ENCODE measurements at regions not wholly inside any gene's neighbourhood (a gene's known extent, or its start where the extent isn't known, plus 50 kb on each side); places are given as distances from the start of the nearest gene placed in this dataset.

- Mint-ChIP-seq H3K4me3 (no peak overlapping the region), H3K9me3 (no peaks in the 10 kb centered on the region), H3K27me3 (ENCODE audit: low read depth) (no peaks in the 10 kb centered on the region), H3K4me1 (peaks cover 13% of the 10 kb centered on the region), H3K36me3 (no peaks in the 10 kb centered on the region), H3K27ac (no peak overlapping the region)
- CTCF ChIA-PET, result interaction anchor here (0.7 to 1.3 kb wide), 4 partner anchors 26 to 192 kb away, joined by 3 to 4 read pairs (median 3); no protein-coding TSS in a partner anchor
- POLR2A ChIA-PET, result interaction anchor here (0.6 kb wide), 1 partner anchor 581 kb away, joined by 3 read pairs; no protein-coding TSS in a partner anchor
- peak; percentile 68 for ATAC-seq
- TF ChIP-seq TEAD1 (CRISPR knock-in tag; IDR thresholded peaks at IDR 0.05) (no peak), JAZF1 (CRISPR knock-in tag; IDR thresholded peaks at IDR 0.05) (no peak)
- no peak for DNase-seq (ENCODE audit: low spot score)
These were observed 161.8 kb upstream of the CLINT1 start for GRCh38 chr5:158020555-158021418.

- ATAC-seq, result no peak
- Mint-ChIP-seq H3K36me3 (no peaks in the 10 kb centered on the region), H3K27me3 (ENCODE audit: low read depth) (no peaks in the 10 kb centered on the region), H3K27ac (no peak overlapping the region), H3K4me1 (peaks cover 27% of the 10 kb centered on the region), H3K4me3 (no peak overlapping the region), H3K9me3 (no peaks in the 10 kb centered on the region)
- POLR2A ChIA-PET, result no interaction called here
- DNase-seq (ENCODE audit: low spot score), result no peak
- CTCF ChIA-PET, result no interaction called here
- no peak for TF ChIP-seq ZNF281 (CRISPR knock-in tag; IDR thresholded peaks at IDR 0.05)
These were observed 158.5 kb upstream of the CLINT1 start for GRCh38 chr5:158017469-158017868.

GRCh38 chr5:158014372-158014771 is 155.4 kb upstream of the CLINT1 start:
- ChIA-PET POLR2A (no interaction called here), CTCF (interaction anchor here (0.9 to 1.7 kb wide), 9 partner anchors 9 to 1092 kb away, joined by 3 to 9 read pairs (median 5); partner anchors contain the start of gene CLINT1)
- no peak overlapping the region for H3K27ac Mint-ChIP-seq
- no peak for ATAC-seq
- no peak for TF ChIP-seq TCF7 (CRISPR knock-in tag; IDR thresholded peaks at IDR 0.05; ENCODE audit: low read depth)
- TF ChIP-seq CTCF (IDR thresholded peaks at IDR 0.05), result peak; percentile 0; the same call in 1 of the 2 replicates
- no peak for DNase-seq (ENCODE audit: low spot score)
- H3K4me3 Mint-ChIP-seq, result no peak overlapping the region
- H3K36me3 Mint-ChIP-seq, result no peaks in the 10 kb centered on the region
- H3K4me1 Mint-ChIP-seq, result peaks cover 36% of the 10 kb centered on the region
- H3K27me3 Mint-ChIP-seq (ENCODE audit: low read depth), result no peaks in the 10 kb centered on the region
- no peaks in the 10 kb centered on the region; the same call in 1 of the 2 replicates for H3K9me3 Mint-ChIP-seq

- H3K27me3 Mint-ChIP-seq (ENCODE audit: low read depth), result no peaks in the 10 kb centered on the region
- H3K36me3 Mint-ChIP-seq, result no peaks in the 10 kb centered on the region
- DNase-seq (ENCODE audit: low spot score) (peak; percentile 50), ATAC-seq (peak; percentile 91)
- ChIA-PET CTCF (interaction anchor here (0.9 to 1.7 kb wide), 9 partner anchors 10 to 1093 kb away, joined by 3 to 9 read pairs (median 5); partner anchors contain the start of gene CLINT1), POLR2A (no interaction called here)
- TF ChIP-seq CTCF (IDR thresholded peaks at IDR 0.05) (peak; percentile 26; the same call in 1 of the 2 replicates), NR1H2 (CRISPR knock-in tag; IDR thresholded peaks at IDR 0.05) (no peak), E2F1 (CRISPR knock-in tag; IDR thresholded peaks at IDR 0.05) (no peak; the same call in 1 of the 2 replicates)
- H3K4me1 Mint-ChIP-seq, result peaks cover 36% of the 10 kb centered on the region
- H3K9me3 Mint-ChIP-seq, result no peaks in the 10 kb centered on the region; the same call in 1 of the 2 replicates
- peak overlapping the region; percentile 49 for H3K4me3 Mint-ChIP-seq
- H3K27ac Mint-ChIP-seq, result no peak overlapping the region
These were observed 155.0 kb upstream of the CLINT1 start for GRCh38 chr5:158013939-158014338.

Measured in WTC11 (cell line).